Gastrocnemius medialis (tissue), 4 donors: ENCODE measurements at regions not wholly inside any gene's neighbourhood (a gene's known extent, or its start where the extent isn't known, plus 50 kb on each side); places are given as distances from the start of the nearest gene placed in this dataset.

Source experiments
- ATAC-seq, 2 donors: fragments of 150-250 bp; one replicate each; pipeline ENCODE4 v1.9.1; 2016
- DNase-seq, 2 donors: peaks; one replicate each; pipeline ENCODE4 v3.0.0-alpha.2; 2019
- H3K27ac ChIP-seq, 4 donors: fragments of 200-600 bp; sonication (generic); 1 replicate in 1 of 4; 2 replicates in 3 of 4; pipeline ENCODE4 v1.5.1; 2016 to 2018; ENCODE audit warnings: mild to moderate bottlenecking in 2 of 4, moderate library complexity in 1 of 4
- H3K27me3 ChIP-seq, 3 donors: fragments of 200-600 bp; sonication (generic) in 2 of 3; 1 replicate in 1 of 3; 2 replicates in 2 of 3; pipeline versions ENCODE4 v1.5.1 to v1.6.0; 2016 to 2019; ENCODE audit warnings: mild to moderate bottlenecking in 1 of 3, moderate library complexity in 1 of 3
- H3K36me3 ChIP-seq, 2 donors: fragments of 200-600 bp; sonication (generic) in 1 of 2; one replicate each; pipeline ENCODE4 v1.5.1; 2017 to 2018
- H3K4me1 ChIP-seq, 2 donors: fragments of 200-600 bp; sonication (generic) in 1 of 2; one replicate each; pipeline ENCODE4 v1.5.1; 2016 to 2017; ENCODE audit warnings: mild to moderate bottlenecking in 2 of 2
- H3K4me3 ChIP-seq, 4 donors: fragments of 200-600 bp; sonication (generic) in 3 of 4; 1 replicate in 1 of 4; 2 replicates in 3 of 4; pipeline ENCODE4 v1.5.1; 2016 to 2019; ENCODE audit warnings: mild to moderate bottlenecking in 2 of 4
- H3K9me3 ChIP-seq, 3 donors: fragments of 200-600 bp; sonication (generic) in 2 of 3; 1 replicate in 1 of 3; 2 replicates in 2 of 3; pipeline ENCODE4 v1.5.1; 2016 to 2019
- CTCF ChIP-seq, 5 experiments: fragments of 450-650 bp in 3 of 5; fragments of 200-600 bp in 2 of 5; sonication (generic) in 2 of 5; IDR thresholded peaks in 4 of 5; conservative IDR thresholded peaks in 1 of 5; 1 replicate in 4 of 5; 2 replicates in 1 of 5; pipeline ENCODE4 v1.5.1; 2016 to 2019; ENCODE audit warnings: antibody characterized with exemption in 5 of 5, mild to moderate bottlenecking in 3 of 5, moderate library complexity in 3 of 5
- POLR2A ChIP-seq, 2 donors: fragments of 450-650 bp; IDR thresholded peaks; one replicate each; pipeline ENCODE4 v1.6.1; 2017; ENCODE audit warnings: antibody characterized with exemption in 2 of 2, mild to moderate bottlenecking in 2 of 2, moderate library complexity in 2 of 2
- in situ Hi-C, 4 donors: fragments of 200-750 bp; cut with MboI; loops; one replicate each; pipeline versions ENCODE4 v1.15.0 to v1.8.0; 2017; ENCODE audit warnings: low sequenced_read_pairs in 4 of 4
- intact Hi-C: fragments of 100-400 bp; cut with DNase I; formaldehyde crosslinking; loops from one replicate; pipeline ENCODE4 v1.15.1; 2023; ENCODE audit warnings: low total_unique reads

- intact Hi-C loops (no loop called here), in situ Hi-C loops (no loop called here)
- ATAC-seq (no peak), DNase-seq (no peak)
- H3K36me3 ChIP-seq, result no peaks in the 10 kb centered on the region
- H3K27ac ChIP-seq, result no peak overlapping the region
- H3K4me1 ChIP-seq, result no peaks in the 10 kb centered on the region
- no peaks in the 10 kb centered on the region for H3K27me3 ChIP-seq
- H3K9me3 ChIP-seq, result no peaks in the 10 kb centered on the region
- H3K4me3 ChIP-seq, result no peak overlapping the region
- TF ChIP-seq CTCF (IDR thresholded peaks at IDR 0.05 in 4 of 5, conservative IDR thresholded peaks at IDR 0.05 in 1 of 5), result no peak
- no peak for TF ChIP-seq POLR2A (IDR thresholded peaks at IDR 0.05)
Measured at GRCh38 chr14:66036547-66036946, 449.6 kb upstream of the CCDC196 start.

GRCh38 chr14:66037361-66037760 lies 448.8 kb upstream of the CCDC196 start:
- Histone ChIP-seq H3K4me1 (no peaks in the 10 kb centered on the region), H3K9me3 (no peaks in the 10 kb centered on the region), H3K27ac (no peak overlapping the region), H3K36me3 (no peaks in the 10 kb centered on the region), H3K4me3 (no peak overlapping the region), H3K27me3 (no peaks in the 10 kb centered on the region)
- intact Hi-C loops, result no loop called here
- ATAC-seq (no peak), DNase-seq (no peak)
- TF ChIP-seq CTCF (IDR thresholded peaks at IDR 0.05 in 4 of 5, conservative IDR thresholded peaks at IDR 0.05 in 1 of 5) (no peak), POLR2A (IDR thresholded peaks at IDR 0.05) (no peak)
- in situ Hi-C loops, result no loop called here

GRCh38 chr14:66038212-66038611 lies 448.0 kb upstream of the CCDC196 start:
- TF ChIP-seq POLR2A (IDR thresholded peaks at IDR 0.05), result no peak
- ATAC-seq (no peak), DNase-seq (no peak)
- in situ Hi-C loops, result no loop called here
- H3K4me1 ChIP-seq, result no peaks in the 10 kb centered on the region
- intact Hi-C loops, result no loop called here
- no peak overlapping the region for H3K4me3 ChIP-seq
- H3K9me3 ChIP-seq, result no peaks in the 10 kb centered on the region
- no peaks in the 10 kb centered on the region for H3K36me3 ChIP-seq
- no peak overlapping the region for H3K27ac ChIP-seq
- no peaks in the 10 kb centered on the region for H3K27me3 ChIP-seq

- H3K27ac ChIP-seq, result no peak overlapping the region
- peak in 1 of 2 donors; percentile 3 for DNase-seq
- in situ Hi-C loops, result no loop called here
Measured at GRCh38 chr14:66038618-66039017, 447.6 kb upstream of the CCDC196 start.

GRCh38 chr14:66039495-66039894 lies 446.7 kb upstream of the CCDC196 start:
- Histone ChIP-seq H3K4me3 (no peak overlapping the region), H3K36me3 (no peaks in the 10 kb centered on the region), H3K9me3 (no peaks in the 10 kb centered on the region), H3K4me1 (no peaks in the 10 kb centered on the region), H3K27ac (no peak overlapping the region), H3K27me3 (no peaks in the 10 kb centered on the region)
- DNase-seq, result no peak
- intact Hi-C loops, result no loop called here
- in situ Hi-C loops, result no loop called here
- TF ChIP-seq CTCF (IDR thresholded peaks at IDR 0.05 in 4 of 5, conservative IDR thresholded peaks at IDR 0.05 in 1 of 5) (no peak), POLR2A (IDR thresholded peaks at IDR 0.05) (no peak)
- no peak for ATAC-seq

More at GRCh38 chr14:66038618-66039017, 447.6 kb upstream of the CCDC196 start:
- peak in 1 of 2 donors; percentile 62 for ATAC-seq
- H3K4me1 ChIP-seq, result no peaks in the 10 kb centered on the region
- no peaks in the 10 kb centered on the region for H3K27me3 ChIP-seq
- intact Hi-C loops, result no loop called here
- H3K36me3 ChIP-seq, result no peaks in the 10 kb centered on the region
- TF ChIP-seq CTCF (IDR thresholded peaks at IDR 0.05 in 4 of 5, conservative IDR thresholded peaks at IDR 0.05 in 1 of 5) (no peak), POLR2A (IDR thresholded peaks at IDR 0.05) (no peak)
- H3K9me3 ChIP-seq, result no peaks in the 10 kb centered on the region
- no peak overlapping the region for H3K4me3 ChIP-seq
